LNCaP clone FGC (cell line): ENCODE measurements at regions not wholly inside any gene's neighbourhood (a gene's known extent, or its start where the extent isn't known, plus 50 kb on each side); places are given as distances from the start of the nearest gene placed in this dataset.

Source experiments
- DNase-seq: peaks from one replicate; pipeline ENCODE4 v3.0.0-alpha.2; 2011; ENCODE audit warnings: low read depth
- H3K4me3 ChIP-seq: 2 replicates; pipeline ENCODE4 v1.5.1; 2011; ENCODE audit warnings: mild to moderate bottlenecking, low read depth, low read length, control low read depth
- TF ChIP-seq, protein P1 (sequence below): IDR thresholded peaks from 2 replicates; pipeline ENCODE4 v1.5.1; 2012; ENCODE audit warnings: mild to moderate bottlenecking; ENCODE audit not compliant: control insufficient read depth, insufficient read depth; ENCODE audit errors: extremely low read depth

GRCh38 chr15:35852818-35853624, 307.1 kb upstream of the DPH6 start:
- TF ChIP-seq, protein P1, sequence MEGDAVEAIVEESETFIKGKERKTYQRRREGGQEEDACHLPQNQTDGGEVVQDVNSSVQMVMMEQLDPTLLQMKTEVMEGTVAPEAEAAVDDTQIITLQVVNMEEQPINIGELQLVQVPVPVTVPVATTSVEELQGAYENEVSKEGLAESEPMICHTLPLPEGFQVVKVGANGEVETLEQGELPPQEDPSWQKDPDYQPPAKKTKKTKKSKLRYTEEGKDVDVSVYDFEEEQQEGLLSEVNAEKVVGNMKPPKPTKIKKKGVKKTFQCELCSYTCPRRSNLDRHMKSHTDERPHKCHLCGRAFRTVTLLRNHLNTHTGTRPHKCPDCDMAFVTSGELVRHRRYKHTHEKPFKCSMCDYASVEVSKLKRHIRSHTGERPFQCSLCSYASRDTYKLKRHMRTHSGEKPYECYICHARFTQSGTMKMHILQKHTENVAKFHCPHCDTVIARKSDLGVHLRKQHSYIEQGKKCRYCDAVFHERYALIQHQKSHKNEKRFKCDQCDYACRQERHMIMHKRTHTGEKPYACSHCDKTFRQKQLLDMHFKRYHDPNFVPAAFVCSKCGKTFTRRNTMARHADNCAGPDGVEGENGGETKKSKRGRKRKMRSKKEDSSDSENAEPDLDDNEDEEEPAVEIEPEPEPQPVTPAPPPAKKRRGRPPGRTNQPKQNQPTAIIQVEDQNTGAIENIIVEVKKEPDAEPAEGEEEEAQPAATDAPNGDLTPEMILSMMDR: no peak
- no peak overlapping the region for H3K4me3 ChIP-seq
- no peak for DNase-seq

DNA sequence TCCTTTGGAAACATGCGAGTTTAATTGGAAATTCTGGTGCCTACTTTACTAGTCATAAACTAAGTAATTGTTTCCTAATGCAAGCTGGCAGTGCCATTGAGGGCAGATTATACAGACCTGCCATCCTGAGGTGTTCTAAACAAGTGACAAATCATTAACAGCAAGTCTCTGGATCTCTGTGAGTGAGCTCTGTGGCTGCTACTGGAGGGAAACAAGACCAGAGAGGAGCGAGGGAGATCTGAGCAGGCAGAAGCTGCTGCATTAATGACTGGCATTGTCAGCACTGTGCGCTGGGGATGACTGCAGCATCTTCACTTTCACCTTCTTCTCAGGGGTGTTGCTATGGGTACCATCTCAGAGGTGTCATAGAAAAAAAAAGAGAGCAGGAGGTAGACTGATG, 308.4 kb upstream of the DPH6 start:
- no peak for DNase-seq
- TF ChIP-seq, protein P1: no peak
- no peak overlapping the region for H3K4me3 ChIP-seq

DNA sequence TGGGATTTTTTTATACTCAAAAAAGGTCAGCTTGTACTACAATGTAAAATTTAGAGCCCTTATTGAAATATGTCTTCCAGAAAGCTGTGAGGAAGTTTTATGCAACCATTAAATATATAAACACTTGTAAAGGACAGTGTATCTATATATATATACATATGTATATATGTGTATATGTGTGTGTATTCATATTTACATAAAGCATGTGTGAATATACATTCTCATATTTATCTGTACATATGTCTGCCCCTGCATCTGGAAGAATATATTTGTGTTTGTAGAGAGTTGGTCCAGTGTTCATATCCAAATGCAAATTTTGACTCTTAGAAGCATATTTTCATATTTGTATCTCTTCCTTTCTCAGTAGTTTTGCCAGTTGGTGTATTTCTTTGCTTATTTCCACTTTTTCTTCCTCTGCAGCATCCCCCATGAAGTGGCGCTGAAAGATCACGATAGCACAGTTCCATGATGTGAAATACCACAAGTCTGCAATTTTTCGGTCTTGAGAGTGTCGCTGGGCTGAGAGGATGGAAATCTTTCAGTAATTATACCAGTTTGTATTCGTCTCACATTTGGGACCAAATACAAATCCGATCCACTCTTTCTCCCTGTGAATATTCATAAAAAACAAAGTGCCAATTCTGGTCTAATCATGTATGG, 311.7 kb upstream of the DPH6 start:
- no peak overlapping the region for H3K4me3 ChIP-seq
- TF ChIP-seq, protein P1: no peak
- DNase-seq: no peak

GRCh38 chr15:35858707-35859106, 312.7 kb upstream of the DPH6 start:
- TF ChIP-seq, protein P1: no peak
- DNase-seq: no peak

GRCh38 chr15:35863655-35864054, 317.7 kb upstream of the DPH6 start:
- TF ChIP-seq, protein P1: no peak
- DNase-seq: no peak
- H3K4me3 ChIP-seq: no peak overlapping the region

More at GRCh38 chr15:35858707-35859106, 312.7 kb upstream of the DPH6 start:
- no peak overlapping the region for H3K4me3 ChIP-seq

DNA sequence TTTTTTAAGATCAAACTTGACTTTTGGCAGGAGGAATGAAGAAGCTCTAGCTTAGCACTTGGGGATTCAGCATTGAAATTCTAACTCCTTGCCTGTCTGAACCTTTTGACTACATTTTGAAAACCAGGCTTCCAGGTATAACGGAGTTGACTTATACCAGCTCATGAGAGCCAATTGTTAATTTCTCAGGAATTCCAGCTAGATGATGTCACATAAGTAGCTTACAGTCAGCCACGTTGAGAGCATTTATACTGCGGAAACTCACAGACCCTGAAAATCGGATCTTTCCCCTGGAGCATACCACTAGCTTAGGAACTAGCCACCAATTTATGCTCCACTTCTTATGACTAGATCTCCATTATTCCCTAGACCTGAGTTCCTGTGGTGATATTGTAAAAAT, 321.4 kb upstream of the DPH6 start:
- H3K4me3 ChIP-seq: no peak overlapping the region
- DNase-seq: no peak

More for the DNA sequence above, 321.4 kb upstream of the DPH6 start:
- TF ChIP-seq, protein P1: no peak
